HEK293 (cell line): ENCODE measurements at regions not wholly inside any gene's neighbourhood (a gene's known extent, or its start where the extent isn't known, plus 50 kb on each side); places are given as distances from the start of the nearest gene placed in this dataset.

Source experiments
- PRDM1 ChIP-seq: fragments of 450-650 bp; formaldehyde crosslinking; IDR thresholded peaks from 2 replicates; pipeline ENCODE4; 2016; ENCODE audit warnings: missing biosample characterization, missing genetic modification characterization
- SALL2 ChIP-seq: fragments of 450-650 bp; formaldehyde crosslinking; IDR thresholded peaks from 2 replicates; pipeline ENCODE4 v1.5.0; 2017; ENCODE audit warnings: missing biosample characterization, mild to moderate bottlenecking, missing genetic modification characterization, borderline replicate concordance
- YY1 ChIP-seq: fragments of 450-650 bp; formaldehyde crosslinking; IDR thresholded peaks from 2 replicates; pipeline ENCODE4 v1.5.1; 2018; ENCODE audit warnings: missing biosample characterization, missing genetic modification characterization
- ZBTB7A ChIP-seq: fragments of 450-650 bp; formaldehyde crosslinking; IDR thresholded peaks from 2 replicates; pipeline ENCODE4 v1.5.1; 2016; ENCODE audit warnings: low read depth, missing biosample characterization, missing genetic modification characterization
- ZFP41 ChIP-seq: fragments of 450-650 bp; formaldehyde crosslinking; IDR thresholded peaks from 2 replicates; pipeline ENCODE4 v1.5.1; 2016; ENCODE audit warnings: missing biosample characterization, missing genetic modification characterization, borderline replicate concordance
- ZNF10 ChIP-seq: fragments of 450-650 bp; formaldehyde crosslinking; IDR thresholded peaks from 2 replicates; pipeline ENCODE4 v1.5.1; 2017; ENCODE audit warnings: missing biosample characterization, missing genetic modification characterization
- ZNF121 ChIP-seq: fragments of 450-650 bp; formaldehyde crosslinking; IDR thresholded peaks from 2 replicates; pipeline ENCODE4 v1.5.1; 2016; ENCODE audit warnings: missing biosample characterization, missing genetic modification characterization
- ZNF366 ChIP-seq: fragments of 450-650 bp; formaldehyde crosslinking; conservative IDR thresholded peaks from 2 replicates; pipeline ENCODE4 v1.5.1; 2016; ENCODE audit warnings: missing biosample characterization, missing genetic modification characterization
- ZNF629 ChIP-seq: fragments of 450-650 bp; formaldehyde crosslinking; IDR thresholded peaks from 2 replicates; pipeline ENCODE4 v1.5.1; 2017; ENCODE audit warnings: missing biosample characterization, missing genetic modification characterization
- ZNF660 ChIP-seq: fragments of 450-650 bp; IDR thresholded peaks from 2 replicates; pipeline ENCODE4 v1.5.1; 2018; ENCODE audit warnings: missing biosample characterization, mild to moderate bottlenecking, missing genetic modification characterization
- TF ChIP-seq, protein P1 (sequence below): fragments of 450-650 bp; formaldehyde crosslinking; IDR thresholded peaks from 2 replicates; pipeline ENCODE4 v1.5.1; 2016; ENCODE audit warnings: missing biosample characterization, missing genetic modification characterization
- TF ChIP-seq, protein P2 (sequence below): fragments of 450-650 bp; formaldehyde crosslinking; IDR thresholded peaks from 2 replicates; pipeline ENCODE4 v1.5.1; 2016; ENCODE audit warnings: missing biosample characterization, missing genetic modification characterization
- TF ChIP-seq, protein P3 (sequence below): fragments of 450-650 bp; formaldehyde crosslinking; IDR thresholded peaks from 2 replicates; pipeline ENCODE4 v1.5.1; 2016; ENCODE audit warnings: missing biosample characterization, missing genetic modification characterization

DNA sequence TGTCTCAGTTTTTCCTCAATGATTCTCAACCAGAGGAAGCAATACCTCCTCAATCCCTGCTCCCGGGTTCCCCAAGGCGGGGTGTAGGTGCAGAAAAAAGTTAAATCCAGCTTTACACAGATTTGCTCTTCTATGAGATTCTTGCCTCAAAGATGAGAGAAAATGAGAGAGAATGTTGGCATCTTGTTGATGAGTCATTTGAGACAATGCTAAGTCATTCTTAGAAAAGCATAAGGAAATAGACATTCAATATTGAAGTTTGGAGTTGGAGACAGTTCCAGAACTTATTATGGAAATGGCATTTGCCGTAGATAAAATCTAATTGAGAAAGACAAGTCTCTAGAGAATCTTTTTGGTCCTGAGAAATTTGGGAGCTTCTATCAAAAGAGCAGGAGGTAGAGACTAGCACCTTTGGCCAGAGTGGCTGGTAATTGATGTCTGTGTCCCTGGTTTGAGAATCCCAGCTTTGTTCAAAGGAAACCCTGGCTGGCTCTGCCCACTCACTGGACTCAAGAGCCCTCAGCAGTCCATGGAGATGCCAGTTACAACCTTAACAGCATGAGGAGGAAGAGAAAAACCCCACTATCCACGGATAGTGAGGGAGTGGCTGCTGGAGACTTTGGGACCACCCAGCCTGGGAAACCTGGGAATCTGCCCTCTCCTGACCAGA is 181.2 kb downstream of the FAM124B start:
- TF ChIP-seq ZNF629 (tag by site-specific recombination) (no peak), ZNF660 (tag by site-specific recombination) (no peak), PRDM1 (tag by site-specific recombination) (no peak), ZNF10 (tag by site-specific recombination) (no peak), ZFP41 (tag by site-specific recombination) (no peak), SALL2 (tag by site-specific recombination) (no peak), ZNF366 (tag by site-specific recombination) (no peak), YY1 (tag by site-specific recombination) (no peak), ZNF121 (tag by site-specific recombination) (no peak), ZBTB7A (tag by site-specific recombination) (no peak)
- TF ChIP-seq, protein P1, sequence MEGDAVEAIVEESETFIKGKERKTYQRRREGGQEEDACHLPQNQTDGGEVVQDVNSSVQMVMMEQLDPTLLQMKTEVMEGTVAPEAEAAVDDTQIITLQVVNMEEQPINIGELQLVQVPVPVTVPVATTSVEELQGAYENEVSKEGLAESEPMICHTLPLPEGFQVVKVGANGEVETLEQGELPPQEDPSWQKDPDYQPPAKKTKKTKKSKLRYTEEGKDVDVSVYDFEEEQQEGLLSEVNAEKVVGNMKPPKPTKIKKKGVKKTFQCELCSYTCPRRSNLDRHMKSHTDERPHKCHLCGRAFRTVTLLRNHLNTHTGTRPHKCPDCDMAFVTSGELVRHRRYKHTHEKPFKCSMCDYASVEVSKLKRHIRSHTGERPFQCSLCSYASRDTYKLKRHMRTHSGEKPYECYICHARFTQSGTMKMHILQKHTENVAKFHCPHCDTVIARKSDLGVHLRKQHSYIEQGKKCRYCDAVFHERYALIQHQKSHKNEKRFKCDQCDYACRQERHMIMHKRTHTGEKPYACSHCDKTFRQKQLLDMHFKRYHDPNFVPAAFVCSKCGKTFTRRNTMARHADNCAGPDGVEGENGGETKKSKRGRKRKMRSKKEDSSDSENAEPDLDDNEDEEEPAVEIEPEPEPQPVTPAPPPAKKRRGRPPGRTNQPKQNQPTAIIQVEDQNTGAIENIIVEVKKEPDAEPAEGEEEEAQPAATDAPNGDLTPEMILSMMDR = no peak
- TF ChIP-seq, protein P2, sequence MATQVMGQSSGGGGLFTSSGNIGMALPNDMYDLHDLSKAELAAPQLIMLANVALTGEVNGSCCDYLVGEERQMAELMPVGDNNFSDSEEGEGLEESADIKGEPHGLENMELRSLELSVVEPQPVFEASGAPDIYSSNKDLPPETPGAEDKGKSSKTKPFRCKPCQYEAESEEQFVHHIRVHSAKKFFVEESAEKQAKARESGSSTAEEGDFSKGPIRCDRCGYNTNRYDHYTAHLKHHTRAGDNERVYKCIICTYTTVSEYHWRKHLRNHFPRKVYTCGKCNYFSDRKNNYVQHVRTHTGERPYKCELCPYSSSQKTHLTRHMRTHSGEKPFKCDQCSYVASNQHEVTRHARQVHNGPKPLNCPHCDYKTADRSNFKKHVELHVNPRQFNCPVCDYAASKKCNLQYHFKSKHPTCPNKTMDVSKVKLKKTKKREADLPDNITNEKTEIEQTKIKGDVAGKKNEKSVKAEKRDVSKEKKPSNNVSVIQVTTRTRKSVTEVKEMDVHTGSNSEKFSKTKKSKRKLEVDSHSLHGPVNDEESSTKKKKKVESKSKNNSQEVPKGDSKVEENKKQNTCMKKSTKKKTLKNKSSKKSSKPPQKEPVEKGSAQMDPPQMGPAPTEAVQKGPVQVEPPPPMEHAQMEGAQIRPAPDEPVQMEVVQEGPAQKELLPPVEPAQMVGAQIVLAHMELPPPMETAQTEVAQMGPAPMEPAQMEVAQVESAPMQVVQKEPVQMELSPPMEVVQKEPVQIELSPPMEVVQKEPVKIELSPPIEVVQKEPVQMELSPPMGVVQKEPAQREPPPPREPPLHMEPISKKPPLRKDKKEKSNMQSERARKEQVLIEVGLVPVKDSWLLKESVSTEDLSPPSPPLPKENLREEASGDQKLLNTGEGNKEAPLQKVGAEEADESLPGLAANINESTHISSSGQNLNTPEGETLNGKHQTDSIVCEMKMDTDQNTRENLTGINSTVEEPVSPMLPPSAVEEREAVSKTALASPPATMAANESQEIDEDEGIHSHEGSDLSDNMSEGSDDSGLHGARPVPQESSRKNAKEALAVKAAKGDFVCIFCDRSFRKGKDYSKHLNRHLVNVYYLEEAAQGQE = no peak
- TF ChIP-seq, protein P3, sequence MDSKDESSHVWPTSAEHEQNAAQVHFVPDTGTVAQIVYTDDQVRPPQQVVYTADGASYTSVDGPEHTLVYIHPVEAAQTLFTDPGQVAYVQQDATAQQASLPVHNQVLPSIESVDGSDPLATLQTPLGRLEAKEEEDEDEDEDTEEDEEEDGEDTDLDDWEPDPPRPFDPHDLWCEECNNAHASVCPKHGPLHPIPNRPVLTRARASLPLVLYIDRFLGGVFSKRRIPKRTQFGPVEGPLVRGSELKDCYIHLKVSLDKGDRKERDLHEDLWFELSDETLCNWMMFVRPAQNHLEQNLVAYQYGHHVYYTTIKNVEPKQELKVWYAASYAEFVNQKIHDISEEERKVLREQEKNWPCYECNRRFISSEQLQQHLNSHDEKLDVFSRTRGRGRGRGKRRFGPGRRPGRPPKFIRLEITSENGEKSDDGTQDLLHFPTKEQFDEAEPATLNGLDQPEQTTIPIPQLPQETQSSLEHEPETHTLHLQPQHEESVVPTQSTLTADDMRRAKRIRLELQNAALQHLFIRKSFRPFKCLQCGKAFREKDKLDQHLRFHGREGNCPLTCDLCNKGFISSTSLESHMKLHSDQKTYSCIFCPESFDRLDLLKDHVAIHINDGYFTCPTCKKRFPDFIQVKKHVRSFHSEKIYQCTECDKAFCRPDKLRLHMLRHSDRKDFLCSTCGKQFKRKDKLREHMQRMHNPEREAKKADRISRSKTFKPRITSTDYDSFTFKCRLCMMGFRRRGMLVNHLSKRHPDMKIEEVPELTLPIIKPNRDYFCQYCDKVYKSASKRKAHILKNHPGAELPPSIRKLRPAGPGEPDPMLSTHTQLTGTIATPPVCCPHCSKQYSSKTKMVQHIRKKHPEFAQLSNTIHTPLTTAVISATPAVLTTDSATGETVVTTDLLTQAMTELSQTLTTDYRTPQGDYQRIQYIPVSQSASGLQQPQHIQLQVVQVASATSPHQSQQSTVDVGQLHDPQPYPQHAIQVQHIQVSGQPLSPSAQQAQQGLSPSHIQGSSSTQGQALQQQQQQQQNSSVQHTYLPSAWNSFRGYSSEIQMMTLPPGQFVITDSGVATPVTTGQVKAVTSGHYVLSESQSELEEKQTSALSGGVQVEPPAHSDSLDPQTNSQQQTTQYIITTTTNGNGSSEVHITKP (tag by site-specific recombination) = no peak
